Muscle layer of colon (tissue), 2 donors: ENCODE measurements at regions not wholly inside any gene's neighbourhood (a gene's known extent, or its start where the extent isn't known, plus 50 kb on each side); places are given as distances from the start of the nearest gene placed in this dataset.

Experiments used
- H3K27ac ChIP-seq: one replicate; pipeline ENCODE4 v1.7.0; 2013; ENCODE audit warnings: low read depth, mild to moderate bottlenecking, low read length, moderate library complexity
- H3K27me3 ChIP-seq, 2 donors: one replicate each; pipeline ENCODE4 v1.7.0; 2013; ENCODE audit warnings: low read length in 2 of 2, mild to moderate bottlenecking in 2 of 2; ENCODE audit not compliant: insufficient read depth in 2 of 2, control insufficient read depth in 1 of 2
- H3K36me3 ChIP-seq: one replicate; pipeline ENCODE4 v1.7.0; 2013; ENCODE audit warnings: mild to moderate bottlenecking, low read length; ENCODE audit not compliant: insufficient read depth
- H3K4me1 ChIP-seq: one replicate; pipeline ENCODE4 v1.7.0; 2013; ENCODE audit warnings: mild to moderate bottlenecking, low read length; ENCODE audit not compliant: insufficient read depth
- H3K4me3 ChIP-seq, 2 donors: one replicate each; pipeline ENCODE4 v1.7.0; 2013; ENCODE audit warnings: low read length in 2 of 2, low read depth in 1 of 2, mild to moderate bottlenecking in 1 of 2, moderate library complexity in 1 of 2
- H3K9ac ChIP-seq: one replicate; pipeline ENCODE4 v1.7.0; 2013; ENCODE audit warnings: low read length
- H3K9me3 ChIP-seq: one replicate; pipeline ENCODE4 v1.7.0; 2013; ENCODE audit warnings: mild to moderate bottlenecking, low read length
- donor health status: abdominal sarcoma.
- donor health status: Adenocarcinoma of cecum.

GRCh38 chr2:120516679-120517314, 170.9 kb downstream of the INHBB start:
- Histone ChIP-seq H3K36me3 (no peaks in the 10 kb centered on the region), H3K9me3 (no peaks in the 10 kb centered on the region), H3K9ac (no peak overlapping the region), H3K4me1 (no peaks in the 10 kb centered on the region), H3K4me3 (no peak overlapping the region), H3K27me3 (peaks cover 0 to 4% of the 10 kb centered on the region in 2 donors), H3K27ac (no peak overlapping the region)

- H3K9ac ChIP-seq: no peak overlapping the region
- no peaks in the 10 kb centered on the region for H3K9me3 ChIP-seq
- H3K36me3 ChIP-seq: no peaks in the 10 kb centered on the region
- no peak overlapping the region for H3K27ac ChIP-seq
- no peaks in the 10 kb centered on the region for H3K4me1 ChIP-seq
- H3K4me3 ChIP-seq: no peak overlapping the region
- peaks cover 0 to 4% of the 10 kb centered on the region in 2 donors for H3K27me3 ChIP-seq
These were observed 172.0 kb downstream of the INHBB start for GRCh38 chr2:120517751-120518469.

GRCh38 chr2:120518819-120519218, 172.9 kb downstream of the INHBB start:
- Histone ChIP-seq H3K9me3 (no peaks in the 10 kb centered on the region), H3K36me3 (no peaks in the 10 kb centered on the region), H3K27ac (no peak overlapping the region), H3K27me3 (peaks cover 0 to 4% of the 10 kb centered on the region in 2 donors), H3K4me1 (no peaks in the 10 kb centered on the region), H3K4me3 (no peak overlapping the region), H3K9ac (no peak overlapping the region)

- H3K27ac ChIP-seq: no peak overlapping the region
- H3K4me3 ChIP-seq: no peak overlapping the region
- peaks cover 0 to 4% of the 10 kb centered on the region in 2 donors for H3K27me3 ChIP-seq
- H3K9ac ChIP-seq: no peak overlapping the region
- no peaks in the 10 kb centered on the region for H3K9me3 ChIP-seq
- no peaks in the 10 kb centered on the region for H3K4me1 ChIP-seq
- H3K36me3 ChIP-seq: no peaks in the 10 kb centered on the region
These were observed 173.5 kb downstream of the INHBB start for GRCh38 chr2:120519469-120519868.

- Histone ChIP-seq H3K9me3 (no peaks in the 10 kb centered on the region), H3K27ac (no peak overlapping the region), H3K4me3 (no peak overlapping the region), H3K36me3 (no peaks in the 10 kb centered on the region), H3K9ac (no peak overlapping the region), H3K4me1 (no peaks in the 10 kb centered on the region), H3K27me3 (peaks cover 0 to 4% of the 10 kb centered on the region in 2 donors)
These were observed 174.5 kb downstream of the INHBB start for GRCh38 chr2:120520454-120520853.

GRCh38 chr2:120520929-120521912, 175.3 kb downstream of the INHBB start:
- no peak overlapping the region for H3K9ac ChIP-seq
- H3K4me3 ChIP-seq: no peak overlapping the region
- no peaks in the 10 kb centered on the region for H3K36me3 ChIP-seq
- H3K27ac ChIP-seq: no peak overlapping the region
- no peaks in the 10 kb centered on the region for H3K9me3 ChIP-seq
- H3K4me1 ChIP-seq: no peaks in the 10 kb centered on the region
- H3K27me3 ChIP-seq: peaks cover 0 to 4% of the 10 kb centered on the region in 2 donors

- no peaks in the 10 kb centered on the region for H3K36me3 ChIP-seq
- peaks cover 0 to 4% of the 10 kb centered on the region in 2 donors for H3K27me3 ChIP-seq
- H3K9ac ChIP-seq: no peak overlapping the region
- no peak overlapping the region for H3K4me3 ChIP-seq
- no peaks in the 10 kb centered on the region for H3K4me1 ChIP-seq
- H3K9me3 ChIP-seq: no peaks in the 10 kb centered on the region
- no peak overlapping the region for H3K27ac ChIP-seq
These were observed 176.3 kb downstream of the INHBB start for GRCh38 chr2:120522151-120522751.

- H3K4me3 ChIP-seq: no peak overlapping the region
- no peaks in the 10 kb centered on the region for H3K9me3 ChIP-seq
- H3K27me3 ChIP-seq: peaks cover 0 to 4% of the 10 kb centered on the region in 2 donors
- H3K9ac ChIP-seq: no peak overlapping the region
- H3K36me3 ChIP-seq: no peaks in the 10 kb centered on the region
- no peak overlapping the region for H3K27ac ChIP-seq
- no peaks in the 10 kb centered on the region for H3K4me1 ChIP-seq
These were observed 177.8 kb downstream of the INHBB start for GRCh38 chr2:120523766-120524165.

- Histone ChIP-seq H3K4me3 (no peak overlapping the region), H3K27me3 (peaks cover 0 to 4% of the 10 kb centered on the region in 2 donors), H3K36me3 (no peaks in the 10 kb centered on the region), H3K4me1 (no peaks in the 10 kb centered on the region), H3K9ac (no peak overlapping the region), H3K9me3 (no peaks in the 10 kb centered on the region), H3K27ac (no peak overlapping the region)
These were observed 178.2 kb downstream of the INHBB start for GRCh38 chr2:120524174-120524573.

GRCh38 chr2:120525056-120526046, 179.4 kb downstream of the INHBB start:
- H3K9ac ChIP-seq: no peak overlapping the region
- no peaks in the 10 kb centered on the region for H3K4me1 ChIP-seq
- H3K36me3 ChIP-seq: no peaks in the 10 kb centered on the region
- no peaks in the 10 kb centered on the region for H3K9me3 ChIP-seq
- no peak overlapping the region for H3K4me3 ChIP-seq
- H3K27ac ChIP-seq: no peak overlapping the region
- H3K27me3 ChIP-seq: peaks cover 0 to 4% of the 10 kb centered on the region in 2 donors
